Mesenteric fat pad (tissue), 1 donor: ENCODE measurements at regions not wholly inside any gene's neighbourhood (a gene's known extent, or its start where the extent isn't known, plus 50 kb on each side); places are given as distances from the start of the nearest gene placed in this dataset.
A peak's percentile ranks its signal among the peaks of the same experiment; 100 is the strongest.

Source experiments
- DNase-seq: peaks from one replicate; pipeline ENCODE4 v3.0.0-alpha.2; 2020; ENCODE audit warnings: low spot score
- donor health status: DM: yes; HTN: yes; CAD: no.

GRCh38 chr9:113701774-113702755 is 174.0 kb upstream of the ZNF618 start:
- no peak for DNase-seq

- DNase-seq = peak; percentile 4
Measured at GRCh38 chr9:113705306-113705927, 170.7 kb upstream of the ZNF618 start.

- DNase-seq = peak; percentile 12
Measured at GRCh38 chr9:113705928-113706519, 170.1 kb upstream of the ZNF618 start.

GRCh38 chr9:113707953-113708695 is 168.0 kb upstream of the ZNF618 start:
- peak; percentile 64 for DNase-seq

- peak; percentile 64 for DNase-seq
Measured at GRCh38 chr9:113708821-113709713, 167.0 kb upstream of the ZNF618 start.

- DNase-seq = peak; percentile 65
Measured at GRCh38 chr9:113709721-113710120, 166.4 kb upstream of the ZNF618 start.

- peak; percentile 20 for DNase-seq
Measured at GRCh38 chr9:113711251-113711650, 164.9 kb upstream of the ZNF618 start.

GRCh38 chr9:113712053-113712452 is 164.1 kb upstream of the ZNF618 start:
- DNase-seq = no peak

GRCh38 chr9:113715086-113715485 is 161.0 kb upstream of the ZNF618 start:
- DNase-seq = no peak

- DNase-seq = no peak
Measured at GRCh38 chr9:113719919-113720318, 156.2 kb upstream of the ZNF618 start.

- DNase-seq = peak; percentile 35
Measured at GRCh38 chr9:113720495-113720894, 155.6 kb upstream of the ZNF618 start.

- DNase-seq = no peak
Measured at GRCh38 chr9:113721856-113722255, 154.3 kb upstream of the ZNF618 start.

GRCh38 chr9:113724202-113724601 is 151.9 kb upstream of the ZNF618 start:
- DNase-seq = no peak

GRCh38 chr9:113728989-113729388 is 147.1 kb upstream of the ZNF618 start:
- no peak for DNase-seq

- no peak for DNase-seq
Measured at GRCh38 chr9:113734826-113735225, 141.3 kb upstream of the ZNF618 start.

GRCh38 chr9:113737517-113738271 is 138.4 kb upstream of the ZNF618 start:
- no peak for DNase-seq

- DNase-seq = no peak
Measured at GRCh38 chr9:113738496-113738892, 137.6 kb upstream of the ZNF618 start.

- DNase-seq = no peak
Measured at GRCh38 chr9:113738893-113739604, 137.1 kb upstream of the ZNF618 start.
